ENCODE measurements at regions not wholly inside any gene's neighbourhood (a gene's known extent, or its start where the extent isn't known, plus 50 kb on each side); places are given as distances from the start of the nearest gene placed in this dataset.

DNA sequence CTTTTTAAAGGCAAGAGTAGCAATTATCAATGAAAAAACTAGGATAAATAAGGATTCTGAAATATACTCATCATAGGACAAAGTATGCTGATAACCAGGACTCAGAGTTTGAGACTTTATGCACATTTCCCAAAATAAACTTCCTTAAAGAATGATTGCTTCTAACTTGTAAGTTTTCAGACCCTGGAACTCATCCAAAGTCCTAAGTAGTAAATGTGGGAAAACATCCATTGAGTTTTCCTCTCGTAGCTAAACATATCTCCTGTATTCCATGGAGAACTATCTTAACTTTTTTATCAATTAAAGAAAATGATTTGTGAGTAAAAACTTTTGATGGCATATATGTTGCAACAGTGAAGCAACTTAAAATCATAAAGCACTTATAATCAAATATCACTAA, 285.2 kb upstream of the KLF6 start:
- TF ChIP-seq, protein P1, sequence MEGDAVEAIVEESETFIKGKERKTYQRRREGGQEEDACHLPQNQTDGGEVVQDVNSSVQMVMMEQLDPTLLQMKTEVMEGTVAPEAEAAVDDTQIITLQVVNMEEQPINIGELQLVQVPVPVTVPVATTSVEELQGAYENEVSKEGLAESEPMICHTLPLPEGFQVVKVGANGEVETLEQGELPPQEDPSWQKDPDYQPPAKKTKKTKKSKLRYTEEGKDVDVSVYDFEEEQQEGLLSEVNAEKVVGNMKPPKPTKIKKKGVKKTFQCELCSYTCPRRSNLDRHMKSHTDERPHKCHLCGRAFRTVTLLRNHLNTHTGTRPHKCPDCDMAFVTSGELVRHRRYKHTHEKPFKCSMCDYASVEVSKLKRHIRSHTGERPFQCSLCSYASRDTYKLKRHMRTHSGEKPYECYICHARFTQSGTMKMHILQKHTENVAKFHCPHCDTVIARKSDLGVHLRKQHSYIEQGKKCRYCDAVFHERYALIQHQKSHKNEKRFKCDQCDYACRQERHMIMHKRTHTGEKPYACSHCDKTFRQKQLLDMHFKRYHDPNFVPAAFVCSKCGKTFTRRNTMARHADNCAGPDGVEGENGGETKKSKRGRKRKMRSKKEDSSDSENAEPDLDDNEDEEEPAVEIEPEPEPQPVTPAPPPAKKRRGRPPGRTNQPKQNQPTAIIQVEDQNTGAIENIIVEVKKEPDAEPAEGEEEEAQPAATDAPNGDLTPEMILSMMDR (IDR thresholded peaks at IDR 0.05; ENCODE audit: low read depth, low read length), result no peak
- no peak for TF ChIP-seq POLR2A (IDR thresholded peaks at IDR 0.05; ENCODE audit: extremely low read depth, insufficient read length)
- TF ChIP-seq, protein P2, sequence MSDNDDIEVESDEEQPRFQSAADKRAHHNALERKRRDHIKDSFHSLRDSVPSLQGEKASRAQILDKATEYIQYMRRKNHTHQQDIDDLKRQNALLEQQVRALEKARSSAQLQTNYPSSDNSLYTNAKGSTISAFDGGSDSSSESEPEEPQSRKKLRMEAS (IDR thresholded peaks at IDR 0.05; ENCODE audit: low read depth, low read length), result no peak

Measured in NB4 (cell line).